ENCODE measurements at regions not wholly inside any gene's neighbourhood (a gene's known extent, or its start where the extent isn't known, plus 50 kb on each side); places are given as distances from the start of the nearest gene placed in this dataset.

- ATAC-seq (no peak), DNase-seq (no peak)
Measured at GRCh38 chr6:23424584-23424983, 701.4 kb upstream of the NRSN1 start.

- ATAC-seq: no peak
- no peak for DNase-seq
Measured at GRCh38 chr6:23435126-23435525, 690.9 kb upstream of the NRSN1 start.

GRCh38 chr6:23435798-23436197, 690.2 kb upstream of the NRSN1 start:
- DNase-seq (no peak), ATAC-seq (no peak)

- no peak for ATAC-seq
- no peak for DNase-seq
Measured at GRCh38 chr6:23441808-23442461, 684.1 kb upstream of the NRSN1 start.

- DNase-seq (no peak), ATAC-seq (no peak)
Measured at GRCh38 chr6:23445157-23445710, 680.8 kb upstream of the NRSN1 start.

GRCh38 chr6:23446469-23446967, 679.5 kb upstream of the NRSN1 start:
- ATAC-seq (no peak), DNase-seq (no peak)

GRCh38 chr6:23447731-23448130, 678.3 kb upstream of the NRSN1 start:
- DNase-seq (no peak), ATAC-seq (no peak)

- DNase-seq: no peak
- no peak for ATAC-seq
Measured at GRCh38 chr6:23448281-23448680, 677.7 kb upstream of the NRSN1 start.

GRCh38 chr6:23454080-23454976, 671.7 kb upstream of the NRSN1 start:
- DNase-seq (no peak), ATAC-seq (no peak)

GRCh38 chr6:23455754-23456153, 670.3 kb upstream of the NRSN1 start:
- DNase-seq (no peak), ATAC-seq (no peak)

- ATAC-seq (no peak), DNase-seq (no peak)
Measured at GRCh38 chr6:23456396-23456795, 669.6 kb upstream of the NRSN1 start.

GRCh38 chr6:23457321-23457720, 668.7 kb upstream of the NRSN1 start:
- no peak for DNase-seq
- ATAC-seq: no peak

GRCh38 chr6:23465912-23466311, 660.1 kb upstream of the NRSN1 start:
- DNase-seq (no peak), ATAC-seq (no peak)

GRCh38 chr6:23477586-23477985, 648.4 kb upstream of the NRSN1 start:
- DNase-seq (no peak), ATAC-seq (no peak)

- DNase-seq: no peak
- ATAC-seq: no peak
Measured at GRCh38 chr6:23478312-23478711, 647.7 kb upstream of the NRSN1 start.

GRCh38 chr6:23483896-23484295, 642.1 kb upstream of the NRSN1 start:
- ATAC-seq (no peak), DNase-seq (no peak)

- DNase-seq (no peak), ATAC-seq (no peak)
Measured at GRCh38 chr6:23494367-23494766, 631.6 kb upstream of the NRSN1 start.

GRCh38 chr6:23498013-23498412, 628.0 kb upstream of the NRSN1 start:
- DNase-seq: no peak

GRCh38 chr6:23499549-23499948, 626.5 kb upstream of the NRSN1 start:
- no peak for DNase-seq
- ATAC-seq: no peak

More at GRCh38 chr6:23498013-23498412, 628.0 kb upstream of the NRSN1 start:
- ATAC-seq: no peak

GRCh38 chr6:23503173-23503572, 622.8 kb upstream of the NRSN1 start:
- ATAC-seq: no peak
- no peak for DNase-seq

GRCh38 chr6:23505026-23505425, 621.0 kb upstream of the NRSN1 start:
- no peak for ATAC-seq
- DNase-seq: no peak

GRCh38 chr6:23510778-23511510, 615.1 kb upstream of the NRSN1 start:
- DNase-seq (no peak), ATAC-seq (no peak)

All from stimulated activated naive CD8-positive, alpha-beta T cell treated with anti-CD3 and anti-CD28 coated beads, Interleukin-15, Interleukin-2, amounts not matched to agents 100 U/mL and 50 U/mL, for 24 hours (primary cell).